SK-N-SH (cell line): ENCODE measurements at regions not wholly inside any gene's neighbourhood (a gene's known extent, or its start where the extent isn't known, plus 50 kb on each side); places are given as distances from the start of the nearest gene placed in this dataset.

ENCODE experiments used
- CTCF ChIA-PET: fragments of 300-600, 350-600 bp; formaldehyde crosslinking; extraction: SDS; loops from one replicate; lab custom pipeline; 2021; lab: Yijun Ruan, JAX
- POLR2A ChIA-PET: fragments of 350-600 bp; sonication (Branson Sonifier 250); formaldehyde crosslinking; extraction: SDS; loops from one replicate; lab custom pipeline; 2020; ENCODE audit warnings: antibody characterized with exemption, inconsistent platforms; lab: Yijun Ruan, JAX
- DNase-seq: peaks from one replicate; pipeline ENCODE4 v3.0.0; 2012
- H2AFZ ChIP-seq: fragments of 200-600 bp; sonication (generic); 2 replicates; pipeline ENCODE4 v1.8.1; 2016; ENCODE audit warnings: antibody characterized with exemption, mild to moderate bottlenecking, low read depth
- H3F3A ChIP-seq: fragments of 200-600 bp; sonication (generic); replicated peaks from 2 replicates; pipeline ENCODE3; 2016; ENCODE audit warnings: antibody characterized with exemption, mild to moderate bottlenecking; ENCODE audit not compliant: insufficient read depth
- H3K27ac ChIP-seq, 2 experiments: fragments of 200-500 bp in 1 of 2; fragments of 200-600 bp in 1 of 2; sonication (Bioruptor generic) in 1 of 2; sonication (generic), shearing (Covaris generic) in 1 of 2; 2 replicates each; pipeline versions ENCODE4 v1.5.1 to v1.6.1; 2014 to 2016; ENCODE audit warnings: low read depth in 2 of 2, inconsistent platforms in 1 of 2, low read length in 1 of 2, mild to moderate bottlenecking in 1 of 2, mixed read lengths in 1 of 2
- H3K27me3 ChIP-seq: fragments of 200-600 bp; sonication (generic), shearing (Covaris generic); 2 replicates; pipeline ENCODE4 v1.6.1; 2016; ENCODE audit warnings: mixed run types; ENCODE audit not compliant: insufficient read depth
- H3K36me3 ChIP-seq, 2 experiments: fragments of 200-500 bp in 1 of 2; fragments of 200-600 bp in 1 of 2; sonication (Bioruptor generic) in 1 of 2; sonication (generic) in 1 of 2; replicated peaks in 1 of 2; 2 replicates each; pipeline versions ENCODE3 to v1.5.1; 2014 to 2016; ENCODE audit warnings: low read length in 1 of 2, mild to moderate bottlenecking in 1 of 2; ENCODE audit not compliant: insufficient read depth in 2 of 2, control insufficient read depth in 1 of 2
- H3K4me1 ChIP-seq, 2 experiments: fragments of 200-500 bp in 1 of 2; fragments of 200-600 bp in 1 of 2; sonication (Bioruptor generic) in 1 of 2; sonication (generic), shearing (Covaris generic) in 1 of 2; 2 replicates each; pipeline versions ENCODE4 v1.5.1 to v1.6.1; 2014 to 2016; ENCODE audit warnings: low read depth in 1 of 2, low read length in 1 of 2, mixed run types in 1 of 2; ENCODE audit not compliant: insufficient read depth in 2 of 2, control insufficient read depth in 1 of 2
- H3K4me2 ChIP-seq: fragments of 200-600 bp; sonication (generic), shearing (Covaris generic); 2 replicates; pipeline ENCODE4 v1.6.1; 2017; ENCODE audit warnings: mixed run types
- H3K4me3 ChIP-seq, 2 experiments: fragments of 200-500 bp in 1 of 2; fragments of 200-600 bp in 1 of 2; sonication (Bioruptor generic) in 1 of 2; sonication (generic), shearing (Covaris generic) in 1 of 2; 2 replicates each; pipeline versions ENCODE4 v1.5.1 to v1.8.1; 2014 to 2016; ENCODE audit warnings: low read depth in 2 of 2, inconsistent platforms in 1 of 2, low read length in 1 of 2, mild to moderate bottlenecking in 1 of 2, mixed read lengths in 1 of 2, moderate library complexity in 1 of 2
- H3K79me2 ChIP-seq: fragments of 200-600 bp; sonication (generic); 2 replicates; pipeline ENCODE4 v1.8.1; 2017; ENCODE audit warnings: mild to moderate bottlenecking; ENCODE audit not compliant: insufficient read depth
- H3K9ac ChIP-seq: fragments of 200-600 bp; sonication (generic); 2 replicates; pipeline ENCODE4 v1.6.1; 2017; ENCODE audit warnings: mixed run types
- H3K9me2 ChIP-seq: fragments of 200-600 bp; sonication (generic); 2 replicates; pipeline ENCODE4 v1.6.1; 2017; ENCODE audit warnings: mixed run types
- H3K9me3 ChIP-seq: fragments of 200-600 bp; sonication (generic); 2 replicates; pipeline ENCODE4 v1.6.1; 2017; ENCODE audit warnings: mixed run types, mild to moderate bottlenecking, moderate library complexity
- H4K20me1 ChIP-seq: fragments of 200-600 bp; sonication (generic); 2 replicates; pipeline ENCODE4 v1.6.1; 2017; ENCODE audit warnings: mild to moderate bottlenecking, mixed run types; ENCODE audit not compliant: insufficient read depth
- CHD2 ChIP-seq: fragments of 150-350 bp; IDR thresholded peaks from 2 replicates; pipeline ENCODE4 v1.6.1; 2018; ENCODE audit warnings: low read length; ENCODE audit not compliant: partially characterized antibody
- CTCF ChIP-seq: fragments of 200-600 bp; sonication (generic); IDR thresholded peaks from 2 replicates; pipeline ENCODE4 v1.6.1; 2017; ENCODE audit warnings: antibody characterized with exemption, mild to moderate bottlenecking, moderate library complexity
- FOXJ3 ChIP-seq: sonication (generic); formaldehyde crosslinking; IDR thresholded peaks from 2 replicates; pipeline ENCODE4 v1.5.1; 2020; ENCODE audit warnings: mild to moderate bottlenecking, missing genetic modification reagents
- FOXM1 ChIP-seq: IDR thresholded peaks from 2 replicates; pipeline ENCODE4 v1.4.0; 2012; ENCODE audit warnings: low read depth, mild to moderate bottlenecking
- GATA2 ChIP-seq: sonication (generic); formaldehyde crosslinking; IDR thresholded peaks from 2 replicates; pipeline ENCODE4 v1.5.0; 2020; ENCODE audit warnings: mild to moderate bottlenecking, missing genetic modification reagents
- NFIC ChIP-seq: IDR thresholded peaks from 2 replicates; pipeline ENCODE4 v1.4.0; 2012; ENCODE audit warnings: borderline replicate concordance
- PBX3 ChIP-seq: IDR thresholded peaks from 2 replicates; pipeline ENCODE4; 2012
- RCOR1 ChIP-seq: fragments of 150-350 bp; IDR thresholded peaks from 2 replicates; pipeline ENCODE4 v1.6.1; 2017; ENCODE audit warnings: antibody characterized with exemption, low read length
- RXRA ChIP-seq: IDR thresholded peaks from 2 replicates; pipeline ENCODE4 v1.4.0; 2012; ENCODE audit warnings: low read depth, mild to moderate bottlenecking, borderline replicate concordance
- SIN3A ChIP-seq: IDR thresholded peaks from 2 replicates; pipeline ENCODE4 v1.6.1; 2012; ENCODE audit warnings: low read depth, mild to moderate bottlenecking, low read length, moderate library complexity, borderline replicate concordance
- SMC3 ChIP-seq: IDR thresholded peaks from 2 replicates; pipeline ENCODE4 v1.6.1; 2012; ENCODE audit warnings: low read depth, low read length, improper control_type of control experiment
- USF1 ChIP-seq: IDR thresholded peaks from 2 replicates; pipeline ENCODE4 v1.4.0; 2012; ENCODE audit warnings: low read depth, borderline replicate concordance
- ZBTB33 ChIP-seq: IDR thresholded peaks from 2 replicates; pipeline ENCODE4 v1.4.0; 2012; ENCODE audit warnings: low read depth, borderline replicate concordance
- WGBS: methylation state at CpG from one replicate; pipeline ENCODE4 v1.1.6; 2017; ENCODE audit warnings: low lambda C conversion rate; 5-methylcytosine and 5-hydroxymethylcytosine counted together

GRCh38 chr18:40375837-40376236 is 1579.2 kb upstream of the PIK3C3 start:
- no peak overlapping the region for H3K4me2 ChIP-seq
- H3K4me3 ChIP-seq, result no peak overlapping the region
- H3K9me3 ChIP-seq, result no peaks in the 10 kb centered on the region
- no peaks in the 10 kb centered on the region for H3K9me2 ChIP-seq
- no peak overlapping the region for H2AFZ ChIP-seq
- WGBS, result 50% methylated on average over 1 of the region's 1 CpG
- TF ChIP-seq GATA2, result no peak
- TF ChIP-seq CHD2, result no peak
- H3F3A ChIP-seq, result no peaks in the 10 kb centered on the region
- CTCF ChIA-PET, result interaction anchor here (0.6 kb wide), 1 partner anchor 653 kb away, joined by 3 read pairs; no protein-coding TSS in a partner anchor
- H3K79me2 ChIP-seq, result no peaks in the 10 kb centered on the region
- no peak for DNase-seq
- no peaks in the 10 kb centered on the region for H4K20me1 ChIP-seq
- H3K36me3 ChIP-seq, result no peaks in the 10 kb centered on the region
- peaks cover 0 to 2% of the 10 kb centered on the region in 2 experiments; a peak in 2 of 4 replicates for H3K4me1 ChIP-seq
- H3K9ac ChIP-seq, result no peak overlapping the region
- no peak overlapping the region for H3K27ac ChIP-seq
- H3K27me3 ChIP-seq, result no peaks in the 10 kb centered on the region
- POLR2A ChIA-PET, result no interaction called here

- H4K20me1 ChIP-seq, result no peaks in the 10 kb centered on the region
- H3K4me3 ChIP-seq, result no peak overlapping the region
- no peaks in the 10 kb centered on the region; a peak in 1 of 4 replicates for H3K4me1 ChIP-seq
- H3F3A ChIP-seq, result no peaks in the 10 kb centered on the region
- no peaks in the 10 kb centered on the region for H3K79me2 ChIP-seq
- H3K9ac ChIP-seq, result no peak overlapping the region
- no peaks in the 10 kb centered on the region for H3K27me3 ChIP-seq
- ChIA-PET CTCF (interaction anchor here (0.9 kb wide), 1 partner anchor 1020 kb away, joined by 4 read pairs; no protein-coding TSS in a partner anchor), POLR2A (no interaction called here)
- 13% methylated on average over 1 of the region's 1 CpG for WGBS
- no peak for DNase-seq
- H3K9me2 ChIP-seq, result no peaks in the 10 kb centered on the region
- H3K9me3 ChIP-seq, result no peaks in the 10 kb centered on the region
- H2AFZ ChIP-seq, result no peak overlapping the region
- H3K36me3 ChIP-seq, result no peaks in the 10 kb centered on the region
- no peak for TF ChIP-seq USF1
- no peak for TF ChIP-seq SMC3
- TF ChIP-seq NFIC, result no peak
- no peak for TF ChIP-seq ZBTB33
- TF ChIP-seq, all 33 proteins: peak for 0
- Histone ChIP-seq H3K27ac (0 out of 4 replicates have a peak overlapping the region, but pooled peaks of 1 of the 2 experiments have one; percentile 15), H3K4me2 (no peak overlapping the region)
Observed at GRCh38 chr18:40371673-40372072, 1583.4 kb upstream of the PIK3C3 start.

GRCh38 chr18:40367576-40367975 is 1587.5 kb upstream of the PIK3C3 start:
- Histone ChIP-seq H4K20me1 (no peaks in the 10 kb centered on the region), H3K4me2 (no peak overlapping the region), H3K27ac (no peak overlapping the region), H2AFZ (no peak overlapping the region), H3K79me2 (no peaks in the 10 kb centered on the region), H3K9me2 (no peaks in the 10 kb centered on the region), H3K4me3 (no peak overlapping the region), H3F3A (no peaks in the 10 kb centered on the region), H3K9me3 (no peaks in the 10 kb centered on the region), H3K36me3 (no peaks in the 10 kb centered on the region), H3K9ac (no peak overlapping the region), H3K27me3 (no peaks in the 10 kb centered on the region), H3K4me1 (no peaks in the 10 kb centered on the region; a peak in 1 of 4 replicates)
- DNase-seq, result no peak
- POLR2A ChIA-PET, result no interaction called here
- CTCF ChIA-PET, result interaction anchor here (0.7 kb wide), 1 partner anchor 17 kb away, joined by 3 read pairs; no protein-coding TSS in a partner anchor
- WGBS, result 48% methylated on average over 2 of the region's 2 CpGs
- TF ChIP-seq PBX3 (no peak), FOXM1 (no peak), SIN3A (no peak), CTCF (no peak), RXRA (no peak), RCOR1 (no peak), FOXJ3 (CRISPR knock-in tag) (no peak), ZBTB33 (no peak)
